ENCODE measurements at regions not wholly inside any gene's neighbourhood (a gene's known extent, or its start where the extent isn't known, plus 50 kb on each side); places are given as distances from the start of the nearest gene placed in this dataset.

- no peaks in the 10 kb centered on the region for H3K36me3 ChIP-seq
- H3K9me3 ChIP-seq, result no peaks in the 10 kb centered on the region
- no peaks in the 10 kb centered on the region for H3K4me1 ChIP-seq
- ATAC-seq (no peak), DNase-seq (no peak)
- no peaks in the 10 kb centered on the region for H3K27me3 ChIP-seq
- no peak overlapping the region for H3K4me3 ChIP-seq
- no peak overlapping the region for H3K27ac ChIP-seq
- no peak for TF ChIP-seq POLR2A (IDR thresholded peaks at IDR 0.05)
- TF ChIP-seq, protein P1, sequence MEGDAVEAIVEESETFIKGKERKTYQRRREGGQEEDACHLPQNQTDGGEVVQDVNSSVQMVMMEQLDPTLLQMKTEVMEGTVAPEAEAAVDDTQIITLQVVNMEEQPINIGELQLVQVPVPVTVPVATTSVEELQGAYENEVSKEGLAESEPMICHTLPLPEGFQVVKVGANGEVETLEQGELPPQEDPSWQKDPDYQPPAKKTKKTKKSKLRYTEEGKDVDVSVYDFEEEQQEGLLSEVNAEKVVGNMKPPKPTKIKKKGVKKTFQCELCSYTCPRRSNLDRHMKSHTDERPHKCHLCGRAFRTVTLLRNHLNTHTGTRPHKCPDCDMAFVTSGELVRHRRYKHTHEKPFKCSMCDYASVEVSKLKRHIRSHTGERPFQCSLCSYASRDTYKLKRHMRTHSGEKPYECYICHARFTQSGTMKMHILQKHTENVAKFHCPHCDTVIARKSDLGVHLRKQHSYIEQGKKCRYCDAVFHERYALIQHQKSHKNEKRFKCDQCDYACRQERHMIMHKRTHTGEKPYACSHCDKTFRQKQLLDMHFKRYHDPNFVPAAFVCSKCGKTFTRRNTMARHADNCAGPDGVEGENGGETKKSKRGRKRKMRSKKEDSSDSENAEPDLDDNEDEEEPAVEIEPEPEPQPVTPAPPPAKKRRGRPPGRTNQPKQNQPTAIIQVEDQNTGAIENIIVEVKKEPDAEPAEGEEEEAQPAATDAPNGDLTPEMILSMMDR (IDR thresholded peaks at IDR 0.05), result no peak
- intact Hi-C loops (cut with DNase I), result no loop called here
Observed at GRCh38 chr3:174403831-174404230, 455.3 kb upstream of the NAALADL2 start.

DNA sequence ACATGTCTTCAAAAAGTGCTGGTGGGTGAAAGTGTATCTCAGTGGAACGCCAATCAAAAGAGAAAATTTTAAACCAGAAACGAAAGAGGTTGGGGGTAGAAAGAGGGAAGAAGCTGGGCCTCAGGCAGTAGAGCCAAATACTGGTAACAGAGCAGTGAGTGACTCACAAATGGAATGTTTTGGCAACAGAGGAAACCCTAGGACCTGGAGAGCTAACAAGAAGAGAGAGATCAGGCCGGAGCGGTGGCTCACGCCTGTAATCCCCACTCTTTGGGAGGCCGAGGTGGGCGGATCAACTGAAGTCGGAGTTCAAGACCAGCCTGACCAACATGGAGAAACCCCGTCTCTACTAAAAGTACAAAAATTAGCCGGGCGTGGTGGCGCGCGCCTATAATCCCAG lies 450.8 kb upstream of the NAALADL2 start:
- DNase-seq (no peak), ATAC-seq (peak; percentile 49 to 89 (median 61))
- no peak for TF ChIP-seq POLR2A (IDR thresholded peaks at IDR 0.05)
- TF ChIP-seq, protein P1 (IDR thresholded peaks at IDR 0.05), result no peak
- Histone ChIP-seq H3K4me3 (no peak overlapping the region), H3K27me3 (no peaks in the 10 kb centered on the region), H3K36me3 (no peaks in the 10 kb centered on the region), H3K27ac (no peak overlapping the region), H3K4me1 (peaks cover 0 to 13% (median 6%) of the 10 kb centered on the region in 4 donors), H3K9me3 (no peaks in the 10 kb centered on the region)
- intact Hi-C loops (cut with DNase I), result no loop called here
- WGBS (ENCODE audit: insufficient coverage, low coverage, low lambda C conversion rate, missing lambda C conversion rate), result 80% methylated on average over 5 of the region's 14 CpGs

DNA sequence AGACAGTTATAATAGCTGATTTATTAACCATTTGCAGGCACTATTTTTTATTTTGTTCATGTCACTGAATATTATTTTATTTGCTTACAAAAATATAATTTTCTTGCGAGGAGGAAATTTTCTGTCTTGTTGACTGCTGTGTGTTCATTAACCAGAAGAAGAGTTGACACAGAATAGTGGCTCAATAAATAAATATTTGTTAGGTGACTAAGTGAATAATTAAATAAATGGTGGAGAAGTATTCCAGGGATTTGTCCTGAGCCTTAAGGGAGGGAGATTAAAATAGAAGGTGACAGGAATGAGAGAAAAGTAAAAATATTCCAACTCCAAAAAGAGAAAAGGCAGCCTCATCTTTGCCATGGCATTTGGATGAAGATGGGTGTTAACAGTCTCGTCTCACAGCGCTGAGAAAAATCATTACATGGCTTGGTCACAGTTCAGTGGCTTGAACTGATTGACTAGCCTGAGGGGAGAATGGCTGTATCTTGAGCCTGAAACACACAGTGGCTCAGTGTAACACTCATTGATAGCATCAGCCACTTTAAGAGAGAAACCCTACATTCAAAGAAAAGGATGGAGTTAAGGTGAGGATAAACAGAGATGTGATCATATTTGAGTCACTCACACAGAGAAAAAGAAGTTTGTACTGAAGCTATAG lies 449.9 kb upstream of the NAALADL2 start:
- ATAC-seq, result peak; percentile 87 to 94 (median 90)
- H3K36me3 ChIP-seq, result no peaks in the 10 kb centered on the region
- no peak for DNase-seq
- peaks cover 0 to 13% (median 6%) of the 10 kb centered on the region in 4 donors for H3K4me1 ChIP-seq
- TF ChIP-seq POLR2A (IDR thresholded peaks at IDR 0.05), result no peak
- TF ChIP-seq, protein P1 (IDR thresholded peaks at IDR 0.05), result no peak
- peak overlapping the region in 1 of 3 donors; percentile 38 for H3K27ac ChIP-seq
- no peaks in the 10 kb centered on the region for H3K27me3 ChIP-seq
- H3K9me3 ChIP-seq, result no peaks in the 10 kb centered on the region
- H3K4me3 ChIP-seq, result peak overlapping the region in 1 of 3 donors; percentile 2
- WGBS (ENCODE audit: insufficient coverage, low coverage, low lambda C conversion rate, missing lambda C conversion rate), result 6% methylated on average over 3 of the region's 3 CpGs
- intact Hi-C loops (cut with DNase I), result no loop called here

- TF ChIP-seq, protein P1 (IDR thresholded peaks at IDR 0.05), result no peak
- no peak for TF ChIP-seq POLR2A (IDR thresholded peaks at IDR 0.05)
- Histone ChIP-seq H3K36me3 (no peaks in the 10 kb centered on the region), H3K4me1 (peaks cover 0 to 13% (median 6%) of the 10 kb centered on the region in 4 donors), H3K4me3 (no peak overlapping the region), H3K27ac (no peak overlapping the region), H3K27me3 (no peaks in the 10 kb centered on the region), H3K9me3 (no peaks in the 10 kb centered on the region)
- 54% methylated on average over 2 of the region's 2 CpGs for WGBS (ENCODE audit: insufficient coverage, low coverage, low lambda C conversion rate, missing lambda C conversion rate)
- ATAC-seq (no peak), DNase-seq (no peak)
- intact Hi-C loops (cut with DNase I), result no loop called here
Observed at GRCh38 chr3:174413062-174413912, 445.8 kb upstream of the NAALADL2 start.

Data from right lobe of liver (tissue), 6 donors.